Coronary artery (tissue), 2 donors: ENCODE measurements at regions not wholly inside any gene's neighbourhood (a gene's known extent, or its start where the extent isn't known, plus 50 kb on each side); places are given as distances from the start of the nearest gene placed in this dataset.

Experiments used
- DNase-seq: peaks from one replicate; pipeline ENCODE4 v3.0.0-alpha.2; 2017; ENCODE audit warnings: low spot score
- H3K27ac ChIP-seq, 2 donors: fragments of 200-600 bp; sonication (generic); one replicate each; pipeline ENCODE4 v1.5.1; 2016 to 2019
- H3K4me3 ChIP-seq: fragments of 200-600 bp; sonication (generic); 2 replicates; pipeline ENCODE4 v1.5.1; 2016; ENCODE audit warnings: mild to moderate bottlenecking, moderate library complexity
- CTCF ChIP-seq: fragments of 200-600 bp; sonication (generic); IDR thresholded peaks from one replicate; pipeline ENCODE4 v1.5.1; 2019; ENCODE audit warnings: antibody characterized with exemption

GRCh38 chr16:9357829-9358228 is 266.4 kb downstream of the HAPSTR1 start:
- H3K4me3 ChIP-seq, result no peak overlapping the region
- TF ChIP-seq CTCF, result no peak
- DNase-seq, result no peak
- H3K27ac ChIP-seq, result no peak overlapping the region

GRCh38 chr16:9360075-9360474 is 268.6 kb downstream of the HAPSTR1 start:
- no peak overlapping the region for H3K27ac ChIP-seq
- no peak overlapping the region for H3K4me3 ChIP-seq
- TF ChIP-seq CTCF, result no peak
- DNase-seq, result no peak

GRCh38 chr16:9362050-9362449 is 270.6 kb downstream of the HAPSTR1 start:
- TF ChIP-seq CTCF, result no peak
- no peak overlapping the region for H3K4me3 ChIP-seq
- no peak for DNase-seq
- no peak overlapping the region for H3K27ac ChIP-seq

- Histone ChIP-seq H3K4me3 (no peak overlapping the region), H3K27ac (no peak overlapping the region)
- DNase-seq, result no peak
- no peak for TF ChIP-seq CTCF
Observed at GRCh38 chr16:9362604-9363003, 271.2 kb downstream of the HAPSTR1 start.

- DNase-seq, result no peak
- no peak for TF ChIP-seq CTCF
- H3K27ac ChIP-seq, result no peak overlapping the region
Observed at GRCh38 chr16:9363520-9363919, 272.1 kb downstream of the HAPSTR1 start.

GRCh38 chr16:9364721-9365369 is 273.4 kb downstream of the HAPSTR1 start:
- Histone ChIP-seq H3K27ac (peak overlapping the region in 1 of 2 donors; percentile 50), H3K4me3 (no peak overlapping the region)
- no peak for DNase-seq
- TF ChIP-seq CTCF, result no peak

More at GRCh38 chr16:9363520-9363919, 272.1 kb downstream of the HAPSTR1 start:
- no peak overlapping the region for H3K4me3 ChIP-seq

GRCh38 chr16:9365370-9365728 is 273.9 kb downstream of the HAPSTR1 start:
- peak overlapping the region; percentile 67 to 73 for H3K27ac ChIP-seq
- H3K4me3 ChIP-seq, result no peak overlapping the region
- no peak for TF ChIP-seq CTCF
- peak; percentile 89 for DNase-seq
